Kidney (tissue), 13 donors: ENCODE measurements at regions not wholly inside any gene's neighbourhood (a gene's known extent, or its start where the extent isn't known, plus 50 kb on each side); places are given as distances from the start of the nearest gene placed in this dataset.

Experiments
- DNase-seq, 5 donors: peaks; one replicate each; pipeline ENCODE4 v3.0.0-alpha.2; 2013 to 2020
- FAIRE-seq: peaks from 2 replicates; lab custom pipeline; 2012; peaks lifted over from hg19 to GRCh38; lab: Jason Lieb, UNC
- H3K27ac ChIP-seq, 2 donors: one replicate each; pipeline ENCODE4 v1.7.0; 2013; ENCODE audit warnings: low read depth in 2 of 2, low read length in 2 of 2, inconsistent platforms in 1 of 2
- H3K27me3 ChIP-seq: one replicate; pipeline ENCODE4 v1.7.1; 2013; ENCODE audit warnings: low read length, inconsistent platforms; ENCODE audit not compliant: control insufficient read depth, insufficient read depth
- H3K36me3 ChIP-seq, 3 donors: one replicate each; pipeline versions ENCODE4 v1.7.0 to v1.7.1; 2013; ENCODE audit warnings: low read length in 3 of 3, control low read depth in 1 of 3, inconsistent platforms in 1 of 3; ENCODE audit not compliant: insufficient read depth in 3 of 3, control insufficient read depth in 2 of 3
- H3K4me1 ChIP-seq, 3 donors: one replicate each; pipeline versions ENCODE4 v1.7.0 to v1.7.1; 2013; ENCODE audit warnings: low read length in 3 of 3, inconsistent platforms in 1 of 3, low read depth in 1 of 3; ENCODE audit not compliant: control insufficient read depth in 2 of 3, insufficient read depth in 2 of 3
- H3K4me3 ChIP-seq, 3 donors: one replicate each; pipeline versions ENCODE4 v1.7.0 to v1.8.1; 2013; ENCODE audit warnings: low read length in 3 of 3, control low read depth in 1 of 3, inconsistent platforms in 1 of 3
- H3K9ac ChIP-seq, 3 donors: one replicate each; pipeline versions ENCODE4 v1.7.0 to v1.7.1; 2013; ENCODE audit warnings: low read length in 3 of 3, control low read depth in 1 of 3, inconsistent platforms in 1 of 3
- H3K9me3 ChIP-seq, 3 donors: one replicate each; pipeline versions ENCODE4 v1.7.0 to v1.7.1; 2013; ENCODE audit warnings: low read length in 3 of 3, control low read depth in 1 of 3, inconsistent platforms in 1 of 3; ENCODE audit not compliant: control insufficient read depth in 2 of 3, insufficient read depth in 1 of 3
- CTCF ChIP-seq: IDR thresholded peaks from 3 replicates; pipeline ENCODE4 v1.5.1; 2012; ENCODE audit warnings: mild to moderate bottlenecking, moderate library complexity, borderline replicate concordance; ENCODE audit not compliant: insufficient read depth; ENCODE audit errors: extremely low read depth
- intact Hi-C: fragments of 100-400 bp; cut with DNase I; formaldehyde crosslinking; loops from one replicate; pipeline ENCODE4 v1.11.1; 2022
- donor health status: control.
- donor health status: control.
- donor health status: control.
- donor health status: control.
- donor health status: control.
- donor health status: DM: yes; HTN: yes; CAD: no.
- donor health status: Normal renal cell carcinoma (clear cell type).

GRCh38 chr5:107765805-107766063, 95.0 kb upstream of the EFNA5 start:
- FAIRE-seq: no peak
- intact Hi-C loops: no loop called here

GRCh38 chr5:107764976-107765804, 94.5 kb upstream of the EFNA5 start:
- Histone ChIP-seq H3K27me3 (no peaks in the 10 kb centered on the region), H3K4me1 (no peaks in the 10 kb centered on the region), H3K27ac (no peak overlapping the region), H3K9ac (no peak overlapping the region), H3K9me3 (no peaks in the 10 kb centered on the region), H3K36me3 (no peaks in the 10 kb centered on the region), H3K4me3 (no peak overlapping the region)
- TF ChIP-seq CTCF: no peak
- peak in 2 of 5 donors; percentile 37 to 46 for DNase-seq
- intact Hi-C loops: no loop called here
- no peak for FAIRE-seq

More at GRCh38 chr5:107765805-107766063, 95.0 kb upstream of the EFNA5 start:
- no peak for TF ChIP-seq CTCF
- no peak overlapping the region for H3K27ac ChIP-seq
- no peaks in the 10 kb centered on the region for H3K4me1 ChIP-seq
- no peaks in the 10 kb centered on the region for H3K27me3 ChIP-seq
- DNase-seq: no peak
- no peaks in the 10 kb centered on the region for H3K36me3 ChIP-seq
- H3K4me3 ChIP-seq: no peak overlapping the region
- no peak overlapping the region for H3K9ac ChIP-seq
- no peaks in the 10 kb centered on the region for H3K9me3 ChIP-seq

- Histone ChIP-seq H3K9me3 (no peaks in the 10 kb centered on the region), H3K9ac (no peak overlapping the region), H3K27ac (no peak overlapping the region), H3K27me3 (no peaks in the 10 kb centered on the region), H3K36me3 (no peaks in the 10 kb centered on the region), H3K4me1 (no peaks in the 10 kb centered on the region), H3K4me3 (no peak overlapping the region)
- intact Hi-C loops: no loop called here
- no peak for TF ChIP-seq CTCF
- FAIRE-seq (no peak), DNase-seq (no peak)
Measured at GRCh38 chr5:107764282-107764681, 93.5 kb upstream of the EFNA5 start.

- Histone ChIP-seq H3K27me3 (no peaks in the 10 kb centered on the region), H3K4me3 (no peak overlapping the region), H3K4me1 (no peaks in the 10 kb centered on the region), H3K36me3 (no peaks in the 10 kb centered on the region), H3K27ac (no peak overlapping the region), H3K9me3 (no peaks in the 10 kb centered on the region), H3K9ac (no peak overlapping the region)
- intact Hi-C loops: no loop called here
- TF ChIP-seq CTCF: no peak
- DNase-seq: no peak
- no peak for FAIRE-seq
Measured at GRCh38 chr5:107753427-107753826, 82.7 kb upstream of the EFNA5 start.
